Left colon (tissue), 2 donors: ENCODE measurements at regions not wholly inside any gene's neighbourhood (a gene's known extent, or its start where the extent isn't known, plus 50 kb on each side); places are given as distances from the start of the nearest gene placed in this dataset.

Source experiments
- ATAC-seq: fragments of 200-7000 bp; cut with Tn5 transposase; one replicate; pipeline ENCODE4 v1.9.1; 2020; ENCODE audit warnings: mild to moderate bottlenecking, moderate library complexity
- DNase-seq, 2 donors: peaks; one replicate each; pipeline ENCODE4 v3.0.0-alpha.2; 2020
- intact Hi-C, 2 donors: fragments of 100-400 bp; cut with DNase I in 1 of 2; cut with micrococcal nuclease in 1 of 2; formaldehyde crosslinking; loops; one replicate each; pipeline versions ENCODE4 v1.11.2 to v1.14.0; 2022; cut with DNase I, micrococcal nuclease
- donor health status: DM: no; HTN: no; CAD: no.
- donor health status: DM: yes; HTN: yes; CAD: no.

DNA sequence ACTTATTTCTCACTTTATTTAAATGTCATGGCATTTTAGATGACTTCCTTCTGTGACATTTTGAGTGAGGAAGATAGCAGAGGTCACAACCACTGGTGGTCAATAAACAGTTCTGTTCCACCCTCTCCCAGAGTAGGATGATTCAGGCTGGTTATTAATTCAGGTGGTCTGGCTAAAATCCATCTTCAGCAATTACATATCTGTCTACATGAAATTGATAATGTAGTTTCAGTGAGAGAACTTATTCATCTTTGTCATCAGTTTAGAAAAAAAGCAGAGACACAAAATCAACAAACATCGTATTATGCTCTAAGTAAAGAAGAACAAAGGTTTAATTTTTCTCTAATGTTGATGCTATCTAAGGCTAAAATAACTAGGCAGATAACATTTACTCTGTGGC is 525.5 kb downstream of the TENT5A start:
- DNase-seq, result no peak
- intact Hi-C loops, result no loop called here
- ATAC-seq, result no peak

DNA sequence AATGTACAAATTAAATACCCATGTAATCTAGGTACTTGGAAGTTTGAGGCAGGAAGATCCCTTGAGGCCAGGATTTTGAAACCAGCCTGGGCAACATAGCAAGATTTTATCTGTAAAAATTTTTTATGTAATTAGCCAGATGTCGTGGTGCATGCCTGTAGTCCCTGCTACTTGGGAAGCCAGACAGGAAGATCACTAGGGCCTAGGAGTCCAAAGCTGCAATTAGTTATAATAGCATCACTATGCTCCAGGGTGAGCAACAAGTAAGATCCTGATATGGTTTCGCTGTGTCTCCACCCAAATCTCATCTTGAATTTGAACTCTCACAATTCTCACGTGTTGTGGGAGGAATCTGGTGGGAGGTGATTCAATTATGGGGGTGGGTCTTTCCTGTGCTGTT is 535.8 kb downstream of the TENT5A start:
- intact Hi-C loops, result no loop called here
- DNase-seq, result no peak
- ATAC-seq, result no peak

DNA sequence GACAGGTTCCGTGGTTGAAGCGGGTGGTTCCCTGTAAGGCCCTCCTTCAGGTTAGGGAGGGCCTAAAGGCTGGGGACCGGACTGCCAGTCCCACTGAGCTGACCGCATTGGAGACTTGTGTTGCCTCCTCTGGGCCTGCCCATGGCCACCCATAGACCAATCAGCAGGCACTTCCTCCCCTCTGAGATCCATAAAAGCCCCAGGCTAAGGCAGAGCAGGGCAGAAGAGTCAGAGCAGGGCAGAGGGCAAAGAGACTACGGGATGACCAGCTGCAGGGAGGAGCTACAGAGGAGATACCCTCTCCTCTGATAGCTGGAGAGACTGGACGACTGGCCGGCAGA is 537.4 kb downstream of the TENT5A start:
- no peak for ATAC-seq
- intact Hi-C loops, result no loop called here
- DNase-seq, result no peak

DNA sequence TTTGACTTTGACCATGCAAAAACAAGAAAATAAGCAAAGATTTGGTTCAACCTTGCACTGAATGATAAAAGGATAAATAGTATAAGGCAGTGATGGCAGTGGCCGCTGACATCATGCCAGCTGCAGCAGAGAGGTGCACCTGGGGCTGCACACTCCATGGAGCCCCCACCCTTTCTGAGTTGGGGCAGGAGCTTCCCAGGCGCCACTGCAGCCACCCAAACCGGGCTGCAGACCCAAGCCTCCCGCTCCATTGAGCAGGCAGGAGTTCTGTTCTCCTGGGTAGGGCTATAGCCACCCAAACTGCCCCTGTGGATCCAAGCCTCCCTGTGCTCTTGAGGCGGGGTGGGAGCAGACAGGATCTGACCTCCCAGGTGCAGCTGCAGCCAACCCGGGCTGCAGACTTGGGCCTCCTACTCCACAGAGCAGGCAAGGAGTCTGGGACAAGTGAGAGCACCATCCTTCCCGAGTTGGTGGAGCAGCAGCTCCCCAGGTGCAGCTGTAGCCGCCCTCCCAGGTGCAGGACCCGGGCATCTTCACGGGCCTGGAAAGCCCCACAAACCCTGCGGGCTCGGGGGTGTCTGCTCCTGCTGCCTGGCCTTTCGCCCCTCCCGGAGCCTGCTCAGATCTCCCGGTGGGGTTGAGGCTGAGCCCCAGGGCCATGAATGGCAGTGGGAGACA is 537.9 kb downstream of the TENT5A start:
- DNase-seq (no peak), ATAC-seq (no peak)
- intact Hi-C loops, result no loop called here

DNA sequence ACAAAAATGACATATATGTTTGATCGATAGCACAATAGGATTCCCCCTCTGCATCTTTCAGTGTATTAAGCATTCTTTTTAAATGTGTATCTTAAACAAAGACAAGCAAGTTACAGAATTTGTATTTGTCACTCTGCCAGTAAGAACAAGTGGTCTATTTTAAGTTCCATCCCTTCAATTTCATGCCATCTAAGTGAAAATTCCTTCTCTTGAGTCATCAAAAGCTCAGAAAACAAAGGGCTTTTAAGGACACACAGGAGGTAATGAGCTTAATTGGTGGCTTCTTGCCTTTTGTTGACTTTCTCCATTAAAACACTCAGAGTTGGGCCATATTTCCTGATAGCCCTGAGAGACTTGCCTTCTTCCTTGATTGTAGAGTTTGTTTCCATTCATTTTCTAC is 547.8 kb downstream of the TENT5A start:
- ATAC-seq (no peak), DNase-seq (no peak)
- intact Hi-C loops, result no loop called here

DNA sequence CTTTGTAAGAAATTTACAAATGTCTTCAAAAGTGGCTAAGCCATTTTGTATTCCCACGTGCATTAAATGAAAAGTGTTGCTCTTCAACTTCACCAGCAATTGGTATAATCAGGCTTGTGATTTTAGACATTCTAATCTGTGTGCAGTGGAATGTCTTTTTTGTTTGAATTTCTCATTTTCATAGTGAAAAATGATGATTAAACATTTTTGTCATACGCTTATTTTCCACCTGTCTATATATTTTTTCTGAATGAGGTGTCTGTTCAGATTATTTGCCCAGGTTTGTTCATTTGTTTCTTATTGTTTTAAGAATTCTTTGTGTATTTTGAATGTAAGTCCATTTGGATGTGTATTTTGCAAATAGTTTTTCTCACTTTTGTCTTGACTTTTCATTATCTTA is 558.1 kb downstream of the TENT5A start:
- ATAC-seq, result no peak
- intact Hi-C loops, result no loop called here
- DNase-seq, result no peak

DNA sequence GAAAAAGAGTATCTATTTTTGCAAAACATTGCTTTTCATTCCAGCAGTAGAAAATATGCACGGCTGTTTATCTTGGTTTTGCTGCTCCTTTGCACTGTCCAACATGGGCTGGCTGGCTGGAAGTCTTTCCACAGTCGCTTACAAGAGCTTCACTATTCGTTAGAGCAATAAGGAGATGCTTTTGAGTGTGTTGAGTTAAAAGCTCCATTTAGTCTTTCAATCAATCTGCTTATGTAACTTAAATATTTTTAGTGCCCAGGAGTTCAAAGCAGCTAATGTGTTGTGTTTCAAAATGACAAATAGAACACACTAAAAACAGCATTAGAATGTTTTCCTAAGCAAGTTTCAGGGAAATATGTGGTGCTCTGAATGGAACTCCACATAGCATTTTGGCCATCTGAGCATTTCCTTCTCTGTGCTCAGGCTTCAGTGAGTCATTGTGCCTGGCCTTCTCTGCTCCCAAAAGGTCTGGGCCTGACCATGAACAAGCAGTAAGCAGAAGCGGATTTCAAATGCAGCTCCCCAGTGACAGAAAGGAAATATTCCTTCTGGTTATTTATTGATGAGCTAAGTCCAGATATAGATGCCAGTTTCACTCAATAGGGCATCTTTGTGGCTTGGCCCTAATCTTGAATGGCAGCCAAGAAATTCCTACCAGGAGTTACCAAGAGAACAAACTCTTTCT is 580.3 kb downstream of the TENT5A start:
- no peak for DNase-seq
- intact Hi-C loops, result no loop called here
- ATAC-seq, result no peak

DNA sequence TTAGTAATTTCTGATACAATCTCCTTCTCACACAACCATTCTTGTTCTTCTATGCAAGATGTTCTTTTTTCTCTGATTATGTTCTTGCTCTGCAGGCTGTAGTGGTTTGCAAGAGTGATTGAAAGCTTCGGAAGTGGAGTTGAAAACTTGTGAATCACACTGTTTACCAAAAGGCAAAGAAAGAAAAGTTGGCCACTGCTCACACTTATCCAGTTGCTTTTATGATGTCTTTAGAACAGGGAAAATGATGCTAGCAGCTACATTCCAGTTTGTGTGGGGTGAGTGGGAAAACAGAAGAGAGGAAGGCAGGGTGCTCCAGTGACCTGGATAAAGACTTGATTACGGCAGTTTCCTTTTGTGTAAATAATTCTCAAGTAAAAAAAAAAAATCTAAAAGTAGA is 583.3 kb downstream of the TENT5A start:
- no peak for ATAC-seq

DNA sequence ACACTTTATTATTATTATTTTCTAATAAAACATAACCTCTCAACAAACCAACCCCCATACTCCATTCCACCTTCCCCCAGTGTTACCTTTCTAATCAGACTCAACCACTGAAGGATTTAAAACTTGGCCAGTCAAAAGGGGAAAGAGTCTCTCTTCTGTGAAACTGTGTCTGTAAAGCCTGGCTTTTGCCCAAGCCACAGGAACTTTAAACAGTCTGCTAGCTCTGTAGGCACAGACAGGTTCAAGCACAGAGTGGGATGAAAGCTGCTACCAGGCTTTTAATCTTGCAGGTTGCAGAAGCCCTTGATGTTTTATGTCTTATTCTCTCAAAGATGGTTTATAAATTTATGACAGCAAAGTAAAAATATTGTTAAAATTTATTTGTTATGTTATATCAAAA is 585.7 kb downstream of the TENT5A start:
- ATAC-seq, result no peak
- no peak for DNase-seq
- intact Hi-C loops, result no loop called here

More for the DNA sequence above, 583.3 kb downstream of the TENT5A start:
- intact Hi-C loops, result no loop called here
- no peak for DNase-seq

DNA sequence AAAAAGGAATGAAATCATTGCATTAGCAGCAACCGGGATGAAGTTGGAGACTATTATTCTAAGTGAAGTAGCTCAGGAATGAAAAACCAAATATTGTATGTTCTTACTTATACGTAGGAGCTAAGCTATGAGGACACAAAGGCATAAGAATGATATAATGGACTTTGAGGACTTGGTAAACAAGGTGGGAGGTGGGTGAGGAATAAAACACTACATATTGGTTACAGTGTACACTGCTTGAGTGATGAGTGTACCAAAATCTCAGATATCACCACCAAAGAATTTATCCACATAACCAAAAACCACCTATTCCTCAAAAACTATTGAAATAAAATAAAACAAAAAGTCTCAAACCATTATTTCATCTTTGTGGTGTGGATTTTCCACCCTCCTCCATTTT is 593.5 kb downstream of the TENT5A start:
- intact Hi-C loops, result no loop called here
- ATAC-seq (no peak), DNase-seq (no peak)

DNA sequence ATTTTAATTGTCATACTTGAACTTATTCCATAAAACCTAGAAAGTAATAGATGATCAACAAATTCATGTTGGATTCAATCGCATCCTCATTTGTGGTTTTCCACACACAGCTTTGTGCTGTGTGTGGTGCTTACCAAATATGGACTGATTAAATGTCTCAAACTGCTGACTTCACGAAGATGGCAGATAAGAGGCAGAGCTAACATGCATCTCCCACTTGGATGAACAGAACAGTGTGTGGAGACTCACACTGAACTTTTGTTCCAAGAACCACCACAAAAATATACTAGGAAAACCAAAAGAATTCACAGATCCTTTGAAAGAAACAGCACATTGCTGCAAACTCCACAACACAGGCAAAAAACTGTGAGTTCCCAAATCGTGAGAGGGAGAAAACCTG is 603.7 kb downstream of the TENT5A start:
- no peak for ATAC-seq
- DNase-seq, result no peak

DNA sequence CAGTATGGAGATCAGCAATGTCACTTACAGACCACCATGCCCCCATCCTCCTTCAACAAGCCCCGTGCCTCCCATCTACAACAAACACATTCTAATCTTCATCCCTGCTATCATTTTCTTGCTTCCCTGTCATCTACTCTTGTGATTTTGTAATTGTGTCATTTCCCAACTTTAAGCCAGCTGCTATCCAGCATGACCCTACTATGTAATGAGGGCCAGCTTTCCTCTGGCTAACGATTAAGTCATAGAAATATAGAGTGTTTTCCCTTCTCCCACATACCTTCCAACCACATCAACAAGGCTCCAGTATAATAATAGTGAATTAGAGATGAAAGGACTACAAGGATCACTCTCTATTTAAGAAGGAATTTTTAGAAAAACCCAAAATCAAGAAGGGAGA is 607.0 kb downstream of the TENT5A start:
- intact Hi-C loops, result no loop called here
- DNase-seq, result no peak
- ATAC-seq, result no peak

More for the DNA sequence above, 603.7 kb downstream of the TENT5A start:
- intact Hi-C loops, result no loop called here

DNA sequence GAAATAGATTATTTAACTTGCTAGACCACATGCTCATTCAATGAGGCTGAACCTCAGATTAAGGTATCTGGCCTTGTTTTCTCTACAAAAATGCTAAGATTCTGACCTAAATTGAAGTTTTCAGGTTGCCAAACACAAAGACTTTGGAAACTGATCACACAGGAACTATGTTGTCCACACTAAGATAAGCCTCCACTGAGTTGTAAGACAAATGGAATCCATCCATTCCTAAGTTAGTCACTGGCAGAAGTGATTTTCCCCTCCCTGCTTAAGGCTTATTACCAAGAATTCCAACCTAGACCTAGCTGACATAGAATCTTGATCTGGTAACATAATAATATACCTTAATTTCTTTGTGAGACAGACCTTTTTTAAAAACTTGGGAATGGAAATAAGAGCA is 608.1 kb downstream of the TENT5A start:
- ATAC-seq, result no peak
- no peak for DNase-seq
- intact Hi-C loops, result no loop called here

DNA sequence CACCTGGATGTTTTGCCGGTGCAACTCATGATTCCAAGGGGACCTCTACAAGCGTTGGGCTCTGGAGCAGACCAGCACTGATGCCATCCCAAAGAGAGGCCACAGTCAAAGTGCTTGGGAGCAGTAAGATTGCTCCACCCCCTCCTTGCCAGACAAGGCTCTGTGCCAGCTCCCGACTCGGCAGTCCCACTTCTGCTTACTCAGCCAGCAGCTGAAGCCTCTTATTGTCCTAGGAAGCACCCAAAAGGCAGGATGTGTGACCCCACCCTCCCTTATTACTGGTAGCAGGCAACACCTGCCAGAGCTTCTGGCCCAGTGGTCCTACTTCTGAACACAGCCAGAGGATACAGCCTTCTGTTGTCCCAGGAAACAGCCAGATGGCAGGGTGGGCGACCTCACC is 614.2 kb downstream of the TENT5A start:
- ATAC-seq, result no peak

DNA sequence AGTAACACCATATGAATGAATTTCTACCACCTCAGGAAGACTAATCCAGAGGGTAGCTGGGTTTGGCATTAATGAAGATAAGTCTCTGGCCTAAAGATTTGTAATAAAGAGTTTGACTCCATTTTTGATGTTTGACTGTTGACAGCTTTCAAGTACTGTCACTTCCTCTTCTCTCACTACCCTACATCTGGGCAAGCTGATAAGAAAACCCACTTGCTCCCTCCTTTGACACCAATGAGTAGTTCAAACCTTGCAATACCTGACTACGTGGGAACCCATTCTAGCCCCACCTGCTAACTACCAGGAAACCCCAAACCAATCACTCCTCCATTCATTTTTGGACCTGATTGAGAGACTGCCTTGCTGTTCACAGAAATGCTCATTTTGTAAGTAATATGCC is 621.5 kb downstream of the TENT5A start:
- no peak for DNase-seq
- intact Hi-C loops, result no loop called here
- ATAC-seq, result no peak

More for the DNA sequence above, 614.2 kb downstream of the TENT5A start:
- intact Hi-C loops, result no loop called here
- no peak for DNase-seq

DNA sequence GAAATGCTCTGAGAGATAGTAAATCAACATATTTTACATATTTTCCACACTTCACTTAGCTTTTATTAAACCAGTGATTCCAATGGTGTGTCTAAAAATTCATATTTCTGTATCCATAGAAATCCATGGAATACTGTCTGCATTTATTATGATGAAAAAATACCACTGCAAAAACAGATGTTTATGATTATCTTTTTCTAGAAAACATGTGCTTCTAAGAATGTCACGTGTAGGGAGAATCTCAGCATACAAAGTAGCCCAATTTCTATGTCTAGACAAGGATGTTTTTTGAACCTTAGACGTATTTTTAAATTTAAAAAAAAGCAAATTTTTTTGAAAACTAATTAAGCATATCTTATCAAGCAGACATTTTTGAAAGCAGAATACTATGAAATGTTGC is 622.4 kb downstream of the TENT5A start:
- DNase-seq (no peak), ATAC-seq (no peak)
- intact Hi-C loops, result no loop called here

DNA sequence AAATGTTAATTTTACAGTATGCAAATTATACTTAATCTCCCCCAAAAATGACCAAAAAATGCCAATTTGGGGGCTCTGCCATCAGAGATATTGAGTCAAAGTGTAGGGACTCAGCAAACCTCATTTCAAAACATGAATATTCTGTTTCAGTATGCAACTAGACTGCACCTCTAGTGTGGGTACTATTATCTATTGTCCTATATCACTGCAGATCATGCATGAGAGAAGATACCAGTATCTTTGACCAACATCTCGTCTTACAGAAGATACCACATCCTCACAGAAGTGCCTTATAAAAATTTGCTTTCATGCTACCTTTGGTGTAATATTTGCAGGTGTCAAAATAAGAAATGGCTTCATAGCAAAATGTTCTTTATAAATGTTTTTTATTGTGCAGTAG is 623.8 kb downstream of the TENT5A start:
- ATAC-seq (no peak), DNase-seq (no peak)
- intact Hi-C loops, result no loop called here

DNA sequence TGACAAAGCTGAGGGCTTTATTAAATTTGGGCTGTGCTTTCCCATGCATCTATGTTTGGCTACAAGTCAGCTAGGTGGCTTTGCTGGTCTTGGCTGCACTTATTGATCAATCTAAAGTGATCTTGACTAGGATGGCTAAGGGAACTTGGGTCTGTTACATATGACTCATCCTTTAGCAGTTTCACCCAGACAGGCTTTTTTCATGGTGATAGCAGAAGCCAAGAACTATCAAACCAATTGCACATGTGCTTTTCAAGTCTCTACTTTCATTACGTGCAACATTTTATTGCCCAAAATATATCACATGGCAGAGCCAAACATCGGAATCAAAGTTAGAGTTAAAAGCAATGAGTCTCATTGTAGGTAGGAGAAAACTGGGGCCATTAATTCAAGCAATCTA is 626.3 kb downstream of the TENT5A start:
- DNase-seq (no peak), ATAC-seq (no peak)
- intact Hi-C loops, result no loop called here

DNA sequence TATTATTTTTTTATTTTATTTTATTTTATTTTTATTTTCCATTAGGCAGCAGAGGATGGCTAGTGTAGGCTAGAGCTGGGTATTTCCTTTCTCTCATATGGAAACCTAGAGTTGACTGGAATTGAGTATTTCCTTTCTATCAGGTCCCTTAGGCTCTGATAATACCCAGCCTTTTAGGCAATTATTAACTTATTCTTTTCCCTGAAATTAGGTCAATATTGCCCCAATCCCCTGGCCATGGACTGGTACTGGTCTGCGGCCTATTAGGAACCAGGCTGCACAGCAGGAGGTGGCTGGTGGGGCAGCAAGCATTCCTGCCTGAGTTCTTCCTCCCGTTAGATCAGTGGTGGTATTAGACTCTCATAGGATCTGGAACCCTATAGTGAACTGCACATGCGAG is 632.2 kb downstream of the TENT5A start:
- no peak for ATAC-seq
- no peak for DNase-seq
- intact Hi-C loops, result no loop called here

DNA sequence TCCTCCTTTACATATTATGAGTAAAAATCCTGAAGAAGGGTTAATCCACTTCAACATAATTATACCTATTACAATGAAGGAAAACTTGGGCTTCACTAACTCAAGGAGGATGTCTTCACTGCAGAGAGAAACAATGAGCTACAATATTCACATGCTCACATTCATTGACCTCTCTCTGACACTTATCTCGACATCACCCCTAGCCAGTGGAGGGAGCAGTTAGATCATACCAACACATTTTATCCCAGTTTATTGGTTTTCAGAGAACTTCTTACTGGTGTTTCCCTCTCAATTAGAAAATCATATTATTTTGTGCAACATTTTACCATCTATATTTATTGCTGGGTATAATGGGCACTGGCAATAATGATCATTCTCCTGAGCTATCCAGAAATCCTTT is 646.5 kb downstream of the TENT5A start:
- intact Hi-C loops, result no loop called here
- ATAC-seq (no peak), DNase-seq (no peak)

DNA sequence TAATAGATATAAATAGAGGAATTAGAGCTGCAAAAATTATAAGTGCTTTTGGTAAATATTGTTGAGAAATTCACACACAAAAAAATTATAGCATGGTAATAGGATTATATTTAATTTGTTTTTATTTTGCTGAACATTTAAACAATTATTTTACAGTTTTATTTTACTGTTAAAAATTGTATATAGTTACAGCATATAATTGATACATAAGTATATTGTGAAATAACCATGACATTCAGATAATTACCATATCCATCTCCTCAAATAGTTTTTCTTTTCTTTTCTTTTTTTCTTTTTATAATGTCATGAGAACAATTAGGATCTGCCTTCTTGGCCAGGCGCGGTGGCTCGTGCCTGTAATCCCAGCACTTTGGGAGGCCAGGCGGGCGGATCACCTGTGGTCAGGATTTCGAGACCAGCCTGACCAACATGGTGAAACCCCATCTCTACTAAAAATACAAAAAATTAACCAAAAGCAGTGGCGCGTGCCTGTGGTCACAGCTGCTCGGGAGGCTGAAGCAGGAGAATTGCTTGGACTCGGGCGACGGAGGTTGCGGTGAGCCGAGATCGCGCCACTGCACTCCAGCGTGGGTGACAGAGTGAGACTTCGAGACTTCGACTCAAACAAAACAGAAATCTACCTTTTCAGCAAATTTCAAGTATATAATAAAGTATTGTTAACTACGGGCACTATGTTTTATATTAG is 654.2 kb downstream of the TENT5A start:
- ATAC-seq (no peak), DNase-seq (no peak)
- intact Hi-C loops, result no loop called here
